ENCODE measurements at regions not wholly inside any gene's neighbourhood (a gene's known extent, or its start where the extent isn't known, plus 50 kb on each side); places are given as distances from the start of the nearest gene placed in this dataset.

DNA sequence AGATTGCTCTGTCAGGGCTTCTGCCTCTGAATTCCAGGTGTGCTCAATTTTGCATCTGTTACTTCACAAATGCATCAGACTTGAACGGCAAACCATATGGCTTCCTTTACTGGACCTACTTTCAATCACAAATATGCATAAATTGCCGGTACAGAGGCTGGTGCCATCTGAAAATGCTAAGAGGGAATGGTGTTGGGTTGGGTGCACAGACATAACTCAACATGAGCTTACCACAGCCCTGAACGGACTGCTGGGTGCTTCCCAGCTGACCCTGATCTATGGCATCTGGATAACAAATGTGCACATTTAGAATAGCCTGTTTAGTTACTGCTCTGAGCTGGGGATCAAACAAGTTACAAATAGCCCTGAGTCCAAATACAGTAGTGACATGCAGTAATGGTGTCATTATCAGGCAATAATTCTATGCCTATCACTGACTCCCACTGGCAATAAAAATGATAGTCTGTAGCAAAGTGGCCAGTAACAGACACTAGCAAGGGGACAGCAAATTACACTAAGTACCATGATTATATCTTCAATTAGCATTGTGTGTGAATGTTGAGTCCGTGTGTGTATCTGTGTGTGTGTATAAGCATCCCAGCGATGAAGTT lies 927.3 kb downstream of the DIAPH3 start:
- no peaks in the 10 kb centered on the region for H3K4me1 ChIP-seq
- TF ChIP-seq, protein P1, sequence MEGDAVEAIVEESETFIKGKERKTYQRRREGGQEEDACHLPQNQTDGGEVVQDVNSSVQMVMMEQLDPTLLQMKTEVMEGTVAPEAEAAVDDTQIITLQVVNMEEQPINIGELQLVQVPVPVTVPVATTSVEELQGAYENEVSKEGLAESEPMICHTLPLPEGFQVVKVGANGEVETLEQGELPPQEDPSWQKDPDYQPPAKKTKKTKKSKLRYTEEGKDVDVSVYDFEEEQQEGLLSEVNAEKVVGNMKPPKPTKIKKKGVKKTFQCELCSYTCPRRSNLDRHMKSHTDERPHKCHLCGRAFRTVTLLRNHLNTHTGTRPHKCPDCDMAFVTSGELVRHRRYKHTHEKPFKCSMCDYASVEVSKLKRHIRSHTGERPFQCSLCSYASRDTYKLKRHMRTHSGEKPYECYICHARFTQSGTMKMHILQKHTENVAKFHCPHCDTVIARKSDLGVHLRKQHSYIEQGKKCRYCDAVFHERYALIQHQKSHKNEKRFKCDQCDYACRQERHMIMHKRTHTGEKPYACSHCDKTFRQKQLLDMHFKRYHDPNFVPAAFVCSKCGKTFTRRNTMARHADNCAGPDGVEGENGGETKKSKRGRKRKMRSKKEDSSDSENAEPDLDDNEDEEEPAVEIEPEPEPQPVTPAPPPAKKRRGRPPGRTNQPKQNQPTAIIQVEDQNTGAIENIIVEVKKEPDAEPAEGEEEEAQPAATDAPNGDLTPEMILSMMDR (IDR thresholded peaks at IDR 0.05), result no peak
- TF ChIP-seq POLR2A (IDR thresholded peaks at IDR 0.05), result no peak
- intact Hi-C loops (cut with DNase I; ENCODE audit: low total_unique reads), result no loop called here
- H3K4me3 ChIP-seq, result no peak overlapping the region
- WGBS, 2 donors, result 59 to 70% methylated on average over 5 of the region's 5 CpGs
- no peaks in the 10 kb centered on the region for H3K36me3 ChIP-seq (ENCODE audit: low read depth, missing control alignments)
- no peak overlapping the region for H3K27ac ChIP-seq
- no peaks in the 10 kb centered on the region for H3K9me3 ChIP-seq
- no peaks in the 10 kb centered on the region for H3K27me3 ChIP-seq
- DNase-seq, result no peak

DNA sequence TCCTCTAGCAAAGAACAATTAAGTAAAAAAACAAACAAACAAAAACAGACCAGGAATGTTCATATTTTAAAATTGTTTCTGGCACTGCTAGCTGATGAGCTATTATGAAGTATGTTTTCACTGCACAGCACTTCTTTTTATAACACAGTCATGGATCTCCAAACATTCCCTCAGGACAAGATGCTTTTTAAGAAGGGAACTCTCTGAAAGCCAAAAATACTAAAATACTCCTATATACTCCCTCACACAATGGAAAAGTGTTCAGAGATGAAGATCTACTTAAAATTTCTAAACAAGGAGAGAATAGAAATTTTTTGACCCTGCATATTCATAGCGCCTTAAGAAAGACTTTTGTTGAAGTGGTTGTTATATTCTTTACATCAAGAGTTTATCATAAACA lies 926.8 kb downstream of the DIAPH3 start:
- Histone ChIP-seq H3K9me3 (no peaks in the 10 kb centered on the region), H3K27me3 (no peaks in the 10 kb centered on the region), H3K4me1 (no peaks in the 10 kb centered on the region), H3K36me3 (ENCODE audit: low read depth, missing control alignments) (no peaks in the 10 kb centered on the region), H3K4me3 (no peak overlapping the region), H3K27ac (no peak overlapping the region)
- TF ChIP-seq POLR2A (IDR thresholded peaks at IDR 0.05), result no peak
- TF ChIP-seq, protein P1 (IDR thresholded peaks at IDR 0.05), result no peak
- no peak for DNase-seq
- 84 to 88% methylated on average over 1 of the region's 1 CpG for WGBS, 2 donors
- intact Hi-C loops (cut with DNase I; ENCODE audit: low total_unique reads), result no loop called here

DNA sequence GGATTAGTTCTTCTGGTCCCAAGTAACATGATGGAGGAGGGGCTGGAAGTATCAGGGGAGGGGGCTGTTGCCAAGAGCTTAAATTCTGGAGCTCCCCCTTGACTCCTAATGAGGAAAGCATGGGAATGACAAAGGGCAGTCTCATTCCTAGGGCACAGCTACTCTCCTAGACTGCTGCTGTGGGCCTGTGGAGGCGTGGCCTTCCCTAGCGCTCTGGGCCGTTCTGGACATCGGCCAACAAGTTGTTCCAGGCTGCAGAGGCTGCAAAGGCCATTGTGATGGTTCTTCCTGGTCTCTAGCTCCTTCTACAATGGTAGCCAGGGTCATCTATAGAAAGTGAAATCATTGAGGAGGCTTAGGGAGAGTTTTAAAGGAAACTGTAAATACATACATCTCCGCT lies 916.6 kb downstream of the DIAPH3 start:
- no peak for TF ChIP-seq POLR2A (IDR thresholded peaks at IDR 0.05)
- TF ChIP-seq, protein P1 (IDR thresholded peaks at IDR 0.05), result no peak
- intact Hi-C loops (cut with DNase I; ENCODE audit: low total_unique reads), result no loop called here
- Histone ChIP-seq H3K36me3 (ENCODE audit: low read depth, missing control alignments) (no peaks in the 10 kb centered on the region), H3K27me3 (no peaks in the 10 kb centered on the region), H3K9me3 (no peaks in the 10 kb centered on the region), H3K4me3 (no peak overlapping the region), H3K4me1 (no peaks in the 10 kb centered on the region), H3K27ac (no peak overlapping the region)
- 64 to 85% methylated on average over 5 of the region's 5 CpGs for WGBS, 2 donors
- DNase-seq, result no peak

DNA sequence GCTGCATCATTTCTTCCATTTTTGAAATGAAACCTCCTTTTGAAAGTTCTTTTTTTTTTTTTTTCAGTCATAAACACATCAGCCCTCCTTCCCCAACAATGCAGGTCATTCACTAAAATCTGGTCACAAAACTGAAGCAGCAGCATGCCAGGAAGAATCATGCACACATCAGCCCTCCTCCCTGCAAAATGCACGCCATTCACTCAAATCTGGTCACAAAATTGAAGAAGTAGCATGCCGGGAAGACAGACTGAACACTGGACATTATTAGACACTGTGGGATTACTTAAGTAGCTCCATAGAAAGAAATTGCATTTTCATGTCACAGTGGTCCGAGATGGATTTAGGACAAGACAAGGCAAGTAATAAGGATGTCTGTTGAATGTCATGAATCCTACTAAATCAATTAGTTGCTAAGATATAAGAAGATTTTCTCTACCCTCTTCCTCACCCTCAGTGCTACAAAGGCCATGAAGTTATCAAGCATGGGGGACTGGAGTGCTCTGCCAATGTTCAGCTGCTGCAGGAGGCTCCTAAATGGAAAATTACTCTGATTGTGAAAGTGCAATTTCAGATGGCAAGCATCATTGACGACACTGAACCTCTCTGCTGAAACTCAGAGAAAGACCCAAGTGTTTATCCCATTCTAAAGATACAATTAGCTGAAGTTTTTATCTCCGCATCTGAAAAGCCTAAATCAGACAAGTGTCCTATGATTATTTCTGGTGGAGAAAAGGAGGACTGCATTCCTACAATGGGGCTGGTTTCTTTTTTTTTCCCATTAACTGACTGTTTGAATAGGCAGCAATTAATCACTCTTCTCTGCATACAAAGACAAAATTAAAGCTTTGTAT lies 913.2 kb downstream of the DIAPH3 start:
- TF ChIP-seq, protein P1 (IDR thresholded peaks at IDR 0.05), result no peak
- no peak for TF ChIP-seq POLR2A (IDR thresholded peaks at IDR 0.05)
- intact Hi-C loops (cut with DNase I; ENCODE audit: low total_unique reads), result no loop called here
- Histone ChIP-seq H3K27ac (no peak overlapping the region), H3K4me1 (no peaks in the 10 kb centered on the region), H3K36me3 (ENCODE audit: low read depth, missing control alignments) (no peaks in the 10 kb centered on the region), H3K9me3 (no peaks in the 10 kb centered on the region), H3K4me3 (no peak overlapping the region), H3K27me3 (no peaks in the 10 kb centered on the region)
- DNase-seq, result no peak
- WGBS, 2 donors, result 75 to 86% methylated on average over 5 of the region's 5 CpGs
